ENCODE measurements at regions not wholly inside any gene's neighbourhood (a gene's known extent, or its start where the extent isn't known, plus 50 kb on each side); places are given as distances from the start of the nearest gene placed in this dataset.

DNA sequence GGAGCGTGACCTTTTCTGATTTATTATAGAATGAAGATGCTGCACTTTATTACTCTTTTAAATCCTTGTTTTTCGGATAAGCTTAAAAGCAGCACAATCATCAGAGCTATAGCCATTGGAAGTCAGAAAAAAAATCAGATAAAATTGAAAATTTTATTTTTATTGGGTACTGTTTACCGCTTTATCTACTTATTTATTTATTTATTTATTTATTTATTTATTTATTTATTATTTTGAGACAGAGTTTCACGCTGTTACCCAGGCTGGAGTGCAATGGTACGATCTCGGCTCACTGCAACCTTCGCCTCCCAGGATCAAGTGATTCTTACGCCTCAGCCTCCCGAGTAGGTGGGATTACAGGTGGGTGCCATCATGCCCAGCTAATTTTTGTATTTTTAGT lies 83.1 kb upstream of the CHRM3 start:
- no peak for TF ChIP-seq POLR2A (IDR thresholded peaks at IDR 0.05)
- TF ChIP-seq, protein P1, sequence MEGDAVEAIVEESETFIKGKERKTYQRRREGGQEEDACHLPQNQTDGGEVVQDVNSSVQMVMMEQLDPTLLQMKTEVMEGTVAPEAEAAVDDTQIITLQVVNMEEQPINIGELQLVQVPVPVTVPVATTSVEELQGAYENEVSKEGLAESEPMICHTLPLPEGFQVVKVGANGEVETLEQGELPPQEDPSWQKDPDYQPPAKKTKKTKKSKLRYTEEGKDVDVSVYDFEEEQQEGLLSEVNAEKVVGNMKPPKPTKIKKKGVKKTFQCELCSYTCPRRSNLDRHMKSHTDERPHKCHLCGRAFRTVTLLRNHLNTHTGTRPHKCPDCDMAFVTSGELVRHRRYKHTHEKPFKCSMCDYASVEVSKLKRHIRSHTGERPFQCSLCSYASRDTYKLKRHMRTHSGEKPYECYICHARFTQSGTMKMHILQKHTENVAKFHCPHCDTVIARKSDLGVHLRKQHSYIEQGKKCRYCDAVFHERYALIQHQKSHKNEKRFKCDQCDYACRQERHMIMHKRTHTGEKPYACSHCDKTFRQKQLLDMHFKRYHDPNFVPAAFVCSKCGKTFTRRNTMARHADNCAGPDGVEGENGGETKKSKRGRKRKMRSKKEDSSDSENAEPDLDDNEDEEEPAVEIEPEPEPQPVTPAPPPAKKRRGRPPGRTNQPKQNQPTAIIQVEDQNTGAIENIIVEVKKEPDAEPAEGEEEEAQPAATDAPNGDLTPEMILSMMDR (IDR thresholded peaks at IDR 0.05): no peak
